HCT116 (cell line): ENCODE measurements at regions not wholly inside any gene's neighbourhood (a gene's known extent, or its start where the extent isn't known, plus 50 kb on each side); places are given as distances from the start of the nearest gene placed in this dataset.

ENCODE experiments used
- ATAC-seq: fragments of 200-7000 bp; cut with Tn5 transposase; 2 replicates; pipeline ENCODE4 v1.9.1; 2020; ENCODE audit warnings: mild to moderate bottlenecking, moderate library complexity
- BruUV-seq: library from RNA; stranded (reverse); fragments of 400-500 nt; replicated peaks from 2 replicates; lab custom pipeline; 2021; lab: Mats Ljungman, UMichigan
- CTCF ChIA-PET: fragments of 300-600 bp; sonication (Branson Sonifier 250); formaldehyde crosslinking; loops from one replicate; lab custom pipeline; 2021; ENCODE audit warnings: antibody characterized with exemption; lab: Charles Lee
- POLR2A ChIA-PET: fragments of 300-600, 350-600 bp; sonication (Branson Sonifier 250); formaldehyde crosslinking; loops from one replicate; lab custom pipeline; 2021; ENCODE audit warnings: antibody characterized with exemption; lab: Charles Lee
- RAD21 ChIA-PET, 2 experiments: fragments of 300-600 bp; sonication (Branson Sonifier 250); formaldehyde crosslinking; loops; one replicate each; lab custom pipeline; 2023; ENCODE audit warnings: low total read pairs in 2 of 2; ENCODE audit not compliant: uncharacterized antibody in 2 of 2, unreplicated experiment in 2 of 2, low non-redundant PET in 1 of 2; lab: Charles Lee
- DNase-seq: peaks from one replicate; pipeline ENCODE4 v3.0.0-alpha.2; 2010; ENCODE audit warnings: low read depth, low spot score
- H2AFZ ChIP-seq: fragments of 200-600 bp; shearing (Covaris generic), sonication (generic); 2 replicates; pipeline ENCODE4 v1.6.1; 2017; ENCODE audit warnings: low read depth, mixed run types, mixed read lengths, antibody characterized with exemption, low read length; ENCODE audit not compliant: poor library complexity, severe bottlenecking
- H3K27ac ChIP-seq: 2 replicates; pipeline ENCODE4 v1.5.1; 2012; ENCODE audit warnings: low read depth, low read length
- H3K27me3 ChIP-seq: fragments of 200-600 bp; sonication (generic); 2 replicates; pipeline ENCODE4 v1.6.1; 2016; ENCODE audit warnings: mixed run types, low read length, mixed read lengths; ENCODE audit not compliant: insufficient read depth
- H3K36me3 ChIP-seq, 2 experiments: fragments of 200-500 bp in 1 of 2; fragments of 200-600 bp in 1 of 2; sonication (Bioruptor generic) in 1 of 2; sonication (generic) in 1 of 2; 2 replicates each; pipeline versions ENCODE4 v1.5.1 to v1.6.1; 2014 to 2016; ENCODE audit warnings: low read length in 2 of 2, inconsistent platforms in 1 of 2, mixed read lengths in 1 of 2, mixed run types in 1 of 2; ENCODE audit not compliant: insufficient read depth in 2 of 2, control insufficient read depth in 1 of 2
- H3K4me1 ChIP-seq, 2 experiments: fragments of 200-600 bp in 1 of 2; sonication (generic) in 1 of 2; 2 replicates each; pipeline versions ENCODE4 v1.5.1 to v1.6.1; 2012 to 2017; ENCODE audit warnings: low read length in 2 of 2, inconsistent platforms in 1 of 2, mild to moderate bottlenecking in 1 of 2, mixed read lengths in 1 of 2, mixed run types in 1 of 2, moderate library complexity in 1 of 2; ENCODE audit not compliant: insufficient read depth in 2 of 2, control insufficient read depth in 1 of 2
- H3K4me2 ChIP-seq: fragments of 200-600 bp; sonication (generic); 2 replicates; pipeline ENCODE4 v1.6.1; 2017; ENCODE audit warnings: mixed run types, low read length, mixed read lengths
- H3K4me3 ChIP-seq, 2 experiments: fragments of 200-600 bp in 1 of 2; sonication (generic) in 1 of 2; replicated peaks in 1 of 2; 2 replicates each; pipeline ENCODE4 v1.5.1; 2011 to 2016; ENCODE audit warnings: low read length in 2 of 2, control low read depth in 1 of 2, low read depth in 1 of 2, mild to moderate bottlenecking in 1 of 2, mixed read lengths in 1 of 2, mixed run types in 1 of 2
- H3K79me2 ChIP-seq: fragments of 200-600 bp; sonication (generic); 2 replicates; pipeline ENCODE4 v1.6.1; 2017; ENCODE audit warnings: mild to moderate bottlenecking, mixed run types, low read length, moderate library complexity, mixed read lengths; ENCODE audit not compliant: insufficient read depth
- H3K9ac ChIP-seq: fragments of 200-600 bp; sonication (generic); 2 replicates; pipeline ENCODE4 v1.6.1; 2016; ENCODE audit warnings: low read length, mixed read lengths
- H3K9me2 ChIP-seq: fragments of 200-600 bp; sonication (generic), shearing (Covaris generic); 2 replicates; pipeline ENCODE4 v1.6.1; 2017; ENCODE audit warnings: mixed run types, mild to moderate bottlenecking, moderate library complexity; ENCODE audit not compliant: insufficient read depth
- H3K9me3 ChIP-seq, 2 experiments: fragments of 200-500 bp in 1 of 2; fragments of 200-600 bp in 1 of 2; sonication (Bioruptor generic) in 1 of 2; sonication (generic) in 1 of 2; 2 replicates each; pipeline ENCODE4 v1.6.1; 2014 to 2017; ENCODE audit warnings: low read length in 2 of 2, mixed read lengths in 2 of 2, inconsistent platforms in 1 of 2, low read depth in 1 of 2, mild to moderate bottlenecking in 1 of 2, mixed run types in 1 of 2, moderate library complexity in 1 of 2; ENCODE audit not compliant: control insufficient read depth in 1 of 2, insufficient read depth in 1 of 2
- H4K20me1 ChIP-seq: fragments of 200-600 bp; sonication (generic), shearing (Covaris generic); 2 replicates; pipeline ENCODE4 v1.6.1; 2017; ENCODE audit warnings: mixed run types, mild to moderate bottlenecking, moderate library complexity; ENCODE audit not compliant: insufficient read depth
- EGR1 ChIP-seq: IDR thresholded peaks from 2 replicates; pipeline ENCODE4 v1.6.1; 2012; ENCODE audit warnings: low read depth
- EZH2phosphoT487 ChIP-seq: fragments of 200-600 bp; IDR thresholded peaks from 2 replicates; pipeline ENCODE4 v1.6.1; 2018; ENCODE audit warnings: antibody characterized with exemption, borderline replicate concordance
- FOSL1 ChIP-seq: IDR thresholded peaks from 2 replicates; pipeline ENCODE4 v1.6.1; 2012; ENCODE audit warnings: low read depth
- POLR2AphosphoS5 ChIP-seq: IDR thresholded peaks from 2 replicates; pipeline ENCODE4 v1.6.1; 2011; ENCODE audit warnings: mild to moderate bottlenecking, low read depth, low read length, moderate library complexity
- RAD21 ChIP-seq: IDR thresholded peaks from 2 replicates; pipeline ENCODE4 v1.6.1; 2012; ENCODE audit warnings: low read depth, mild to moderate bottlenecking
- SIN3A ChIP-seq: IDR thresholded peaks from 2 replicates; pipeline ENCODE4 v1.6.1; 2012; ENCODE audit warnings: low read depth
- SRF ChIP-seq: IDR thresholded peaks from 2 replicates; pipeline ENCODE4 v1.6.1; 2012; ENCODE audit warnings: low read depth
- TCF7L2 ChIP-seq: IDR thresholded peaks from 2 replicates; pipeline ENCODE4 v1.7.0; 2011; ENCODE audit warnings: borderline replicate concordance, inconsistent platforms; ENCODE audit not compliant: insufficient read depth, insufficient read length; ENCODE audit errors: extremely low read depth
- YY1 ChIP-seq: IDR thresholded peaks from 2 replicates; pipeline ENCODE4 v1.6.1; 2011; ENCODE audit warnings: low read length, low read depth, moderate library complexity, mild to moderate bottlenecking; ENCODE audit not compliant: insufficient replicate concordance; ENCODE audit errors: extremely low read depth
- ZFX ChIP-seq: fragments of 450-650 bp; IDR thresholded peaks from 2 replicates; pipeline ENCODE4 v1.6.1; 2017
- ZNF274 ChIP-seq: fragments of 200-500 bp; sonication (Bioruptor generic); IDR thresholded peaks from 2 replicates; pipeline ENCODE4 v1.6.1; 2014; ENCODE audit warnings: mild to moderate bottlenecking, low read depth, low read length, inconsistent platforms
- intact Hi-C: fragments of 100-400 bp; cut with micrococcal nuclease; formaldehyde crosslinking; loops from 2 replicates; pipeline ENCODE4 v1.10.0; 2022

GRCh38 chr3:148512648-148513047 lies 185.1 kb upstream of the AGTR1 start:
- Histone ChIP-seq H3K27me3 (no peaks in the 10 kb centered on the region), H4K20me1 (no peaks in the 10 kb centered on the region; the same call in 1 of the 2 replicates), H3K4me2 (no peak overlapping the region), H3K27ac (no peak overlapping the region), H3K36me3 (no peaks in the 10 kb centered on the region), H3K9me2 (no peaks in the 10 kb centered on the region; the same call in 1 of the 2 replicates), H3K9ac (no peak overlapping the region), H2AFZ (no peak overlapping the region), H3K79me2 (no peaks in the 10 kb centered on the region), H3K4me1 (no peaks in the 10 kb centered on the region), H3K4me3 (no peak overlapping the region), H3K9me3 (no peaks in the 10 kb centered on the region)
- no TSS peak for BruUV-seq
- CTCF ChIA-PET: no interaction called here
- intact Hi-C loops: no loop called here
- ATAC-seq: no peak
- RAD21 ChIA-PET: no interaction called here
- DNase-seq: no peak
- TF ChIP-seq FOSL1: no peak
- no peak for TF ChIP-seq TCF7L2
- TF ChIP-seq POLR2AphosphoS5: no peak
- TF ChIP-seq ZNF274: no peak
- no peak for TF ChIP-seq ZFX
- TF ChIP-seq SRF: no peak
- no peak for TF ChIP-seq RAD21
- no peak for TF ChIP-seq SIN3A
- TF ChIP-seq YY1: no peak
- POLR2A ChIA-PET: no interaction called here

GRCh38 chr3:148513096-148513543 lies 184.6 kb upstream of the AGTR1 start:
- ATAC-seq (no peak), DNase-seq (no peak)
- H3K9me2 ChIP-seq: no peaks in the 10 kb centered on the region; the same call in 1 of the 2 replicates
- intact Hi-C loops: no loop called here
- no peaks in the 10 kb centered on the region for H3K36me3 ChIP-seq
- BruUV-seq: no TSS peak
- no peaks in the 10 kb centered on the region; the same call in 1 of the 2 replicates for H4K20me1 ChIP-seq
- no peak for TF ChIP-seq EZH2phosphoT487
- no peak for TF ChIP-seq EGR1
- no peak for TF ChIP-seq RAD21
- no peak for TF ChIP-seq SIN3A
- TF ChIP-seq, all 23 proteins: peak for 0
- RAD21 ChIA-PET: no interaction called here
- Histone ChIP-seq H3K9me3 (no peaks in the 10 kb centered on the region), H3K4me3 (no peak overlapping the region), H2AFZ (no peak overlapping the region), H3K79me2 (no peaks in the 10 kb centered on the region), H3K4me1 (no peaks in the 10 kb centered on the region), H3K27me3 (no peaks in the 10 kb centered on the region), H3K9ac (no peak overlapping the region), H3K27ac (no peak overlapping the region), H3K4me2 (no peak overlapping the region)
- CTCF ChIA-PET: no interaction called here
- POLR2A ChIA-PET: no interaction called here
